ENCODE measurements at regions not wholly inside any gene's neighbourhood (a gene's known extent, or its start where the extent isn't known, plus 50 kb on each side); places are given as distances from the start of the nearest gene placed in this dataset.

DNA sequence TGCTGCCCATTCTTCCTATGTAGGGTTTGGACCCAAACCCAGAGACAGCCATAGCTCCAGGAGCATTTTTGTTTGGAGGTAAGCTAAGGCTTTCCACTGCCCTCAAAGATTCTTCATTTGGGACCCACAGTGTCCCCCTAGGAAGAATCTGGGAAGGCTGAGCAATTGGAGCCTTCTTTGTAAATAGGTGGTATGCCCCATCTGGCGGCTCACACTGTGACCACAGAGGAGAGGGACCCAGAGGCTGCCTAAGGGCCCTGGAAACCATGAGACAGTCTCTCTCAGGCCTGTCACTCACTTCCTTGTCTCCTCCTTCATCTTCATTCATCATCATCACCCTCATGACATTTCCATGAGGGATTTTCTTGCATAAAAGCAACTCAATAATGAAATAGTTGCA, 215.4 kb upstream of the OSR1 start:
- H3K79me2 ChIP-seq (ENCODE audit: insufficient read depth, low read length): no peaks in the 10 kb centered on the region
- H2AFZ ChIP-seq (ENCODE audit: low read length): no peak overlapping the region
- peaks cover 22% of the 10 kb centered on the region for H3K4me1 ChIP-seq (ENCODE audit: insufficient read depth, low read length)
- H3K4me3 ChIP-seq (ENCODE audit: insufficient read depth, low read length): no peak overlapping the region
- TF ChIP-seq, protein P1, sequence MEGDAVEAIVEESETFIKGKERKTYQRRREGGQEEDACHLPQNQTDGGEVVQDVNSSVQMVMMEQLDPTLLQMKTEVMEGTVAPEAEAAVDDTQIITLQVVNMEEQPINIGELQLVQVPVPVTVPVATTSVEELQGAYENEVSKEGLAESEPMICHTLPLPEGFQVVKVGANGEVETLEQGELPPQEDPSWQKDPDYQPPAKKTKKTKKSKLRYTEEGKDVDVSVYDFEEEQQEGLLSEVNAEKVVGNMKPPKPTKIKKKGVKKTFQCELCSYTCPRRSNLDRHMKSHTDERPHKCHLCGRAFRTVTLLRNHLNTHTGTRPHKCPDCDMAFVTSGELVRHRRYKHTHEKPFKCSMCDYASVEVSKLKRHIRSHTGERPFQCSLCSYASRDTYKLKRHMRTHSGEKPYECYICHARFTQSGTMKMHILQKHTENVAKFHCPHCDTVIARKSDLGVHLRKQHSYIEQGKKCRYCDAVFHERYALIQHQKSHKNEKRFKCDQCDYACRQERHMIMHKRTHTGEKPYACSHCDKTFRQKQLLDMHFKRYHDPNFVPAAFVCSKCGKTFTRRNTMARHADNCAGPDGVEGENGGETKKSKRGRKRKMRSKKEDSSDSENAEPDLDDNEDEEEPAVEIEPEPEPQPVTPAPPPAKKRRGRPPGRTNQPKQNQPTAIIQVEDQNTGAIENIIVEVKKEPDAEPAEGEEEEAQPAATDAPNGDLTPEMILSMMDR (IDR thresholded peaks at IDR 0.05; ENCODE audit: extremely low read depth, low read depth, low read length): no peak
- H3K9me3 ChIP-seq (ENCODE audit: low read depth, low read length): no peaks in the 10 kb centered on the region
- H3K4me2 ChIP-seq (ENCODE audit: insufficient read depth, low read length): no peak overlapping the region
- no peak for DNase-seq (ENCODE audit: insufficient read length, low spot score, missing footprints)
- no peak overlapping the region for H3K27ac ChIP-seq (ENCODE audit: low read depth, low read length)
- H3K27me3 ChIP-seq (ENCODE audit: insufficient read depth, low read length): no peaks in the 10 kb centered on the region
- H4K20me1 ChIP-seq (ENCODE audit: insufficient read depth, low read length): no peaks in the 10 kb centered on the region
- H3K36me3 ChIP-seq (ENCODE audit: insufficient read depth, low read length): no peaks in the 10 kb centered on the region

DNA sequence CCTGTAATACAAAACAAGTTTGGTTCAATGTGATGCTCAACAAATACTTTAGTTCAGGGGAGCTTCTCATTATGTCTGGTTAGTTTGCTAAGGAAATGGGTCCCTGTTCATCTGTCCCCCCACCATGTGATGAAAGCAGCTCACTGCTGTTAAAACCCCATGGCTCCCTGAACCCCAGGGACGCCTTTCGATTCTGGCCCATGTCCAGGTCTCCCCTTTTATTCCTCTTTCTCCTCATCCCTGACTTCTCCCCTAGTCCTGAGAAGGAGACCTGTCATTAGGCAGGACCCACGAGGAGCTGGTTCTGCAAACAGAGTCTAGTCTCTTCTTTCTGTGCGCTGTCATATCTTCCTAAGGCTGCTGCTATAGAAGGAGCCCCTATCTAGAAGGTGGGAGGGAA, 213.3 kb upstream of the OSR1 start:
- DNase-seq (ENCODE audit: insufficient read length, low spot score, missing footprints): no peak
- TF ChIP-seq, protein P1 (IDR thresholded peaks at IDR 0.05; ENCODE audit: extremely low read depth, low read depth, low read length): no peak
- Histone ChIP-seq H3K27ac (ENCODE audit: low read depth, low read length) (no peak overlapping the region), H2AFZ (ENCODE audit: low read length) (no peak overlapping the region), H3K36me3 (ENCODE audit: insufficient read depth, low read length) (no peaks in the 10 kb centered on the region), H3K9me3 (ENCODE audit: low read depth, low read length) (no peaks in the 10 kb centered on the region), H3K4me3 (ENCODE audit: insufficient read depth, low read length) (no peak overlapping the region), H3K27me3 (ENCODE audit: insufficient read depth, low read length) (no peaks in the 10 kb centered on the region), H3K4me1 (ENCODE audit: insufficient read depth, low read length) (peaks cover 17% of the 10 kb centered on the region), H3K4me2 (ENCODE audit: insufficient read depth, low read length) (no peak overlapping the region), H3K79me2 (ENCODE audit: insufficient read depth, low read length) (no peaks in the 10 kb centered on the region), H4K20me1 (ENCODE audit: insufficient read depth, low read length) (no peaks in the 10 kb centered on the region)

DNA sequence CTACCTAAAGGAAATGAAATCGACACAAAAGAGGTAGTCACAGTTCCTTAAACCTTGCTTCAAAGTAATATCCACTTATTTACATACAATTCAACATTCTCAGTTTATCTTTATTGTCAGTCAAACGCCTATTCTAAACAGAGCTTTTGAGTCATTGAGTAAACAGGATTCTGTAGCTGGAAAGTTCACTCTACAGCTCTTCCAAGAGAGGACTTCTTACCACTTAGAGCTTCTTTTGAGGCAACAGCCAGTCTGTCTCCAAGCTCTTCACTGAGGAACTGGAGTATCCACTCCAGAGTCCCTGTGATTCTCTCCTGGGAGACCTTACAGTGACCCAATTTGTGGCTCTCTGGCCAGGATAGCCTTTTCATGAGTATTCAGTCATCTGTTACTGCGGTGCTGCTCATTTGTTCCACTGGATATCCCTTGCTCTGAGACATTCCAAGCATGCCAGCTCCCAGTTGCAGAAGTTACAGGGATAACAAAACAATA, 210.9 kb upstream of the OSR1 start:
- no peaks in the 10 kb centered on the region for H3K9me3 ChIP-seq (ENCODE audit: low read depth, low read length)
- H2AFZ ChIP-seq (ENCODE audit: low read length): no peak overlapping the region
- H3K27me3 ChIP-seq (ENCODE audit: insufficient read depth, low read length): no peaks in the 10 kb centered on the region
- H3K4me3 ChIP-seq (ENCODE audit: insufficient read depth, low read length): no peak overlapping the region
- H4K20me1 ChIP-seq (ENCODE audit: insufficient read depth, low read length): no peaks in the 10 kb centered on the region
- TF ChIP-seq, protein P1 (IDR thresholded peaks at IDR 0.05; ENCODE audit: extremely low read depth, low read depth, low read length): no peak
- H3K4me1 ChIP-seq (ENCODE audit: insufficient read depth, low read length): peaks cover 4% of the 10 kb centered on the region
- H3K4me2 ChIP-seq (ENCODE audit: insufficient read depth, low read length): no peak overlapping the region
- H3K79me2 ChIP-seq (ENCODE audit: insufficient read depth, low read length): no peaks in the 10 kb centered on the region
- H3K36me3 ChIP-seq (ENCODE audit: insufficient read depth, low read length): no peaks in the 10 kb centered on the region
- DNase-seq (ENCODE audit: insufficient read length, low spot score, missing footprints): no peak
- H3K27ac ChIP-seq (ENCODE audit: low read depth, low read length): no peak overlapping the region

DNA sequence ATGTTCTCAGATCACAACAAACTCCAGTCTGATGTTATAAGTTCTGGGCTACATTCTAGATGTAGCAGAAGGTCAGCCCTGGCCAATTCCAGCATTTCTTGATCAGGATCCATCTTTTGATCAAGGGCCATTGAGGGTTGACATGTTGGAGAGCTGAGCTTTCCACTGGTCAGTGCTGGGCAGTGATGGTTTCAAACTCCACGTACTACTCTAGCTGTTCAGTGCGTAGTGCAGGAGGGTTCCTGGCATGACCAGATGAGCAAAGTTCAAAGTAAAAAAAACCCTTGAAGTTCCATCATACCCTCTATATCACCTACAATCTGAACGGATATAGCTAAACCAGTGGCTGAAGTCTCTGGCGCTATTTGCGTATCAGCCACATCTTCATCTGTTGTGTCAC, 210.4 kb upstream of the OSR1 start:
- Histone ChIP-seq H3K27ac (ENCODE audit: low read depth, low read length) (no peak overlapping the region), H4K20me1 (ENCODE audit: insufficient read depth, low read length) (no peaks in the 10 kb centered on the region), H2AFZ (ENCODE audit: low read length) (no peak overlapping the region), H3K4me1 (ENCODE audit: insufficient read depth, low read length) (peaks cover 4% of the 10 kb centered on the region), H3K79me2 (ENCODE audit: insufficient read depth, low read length) (no peaks in the 10 kb centered on the region), H3K36me3 (ENCODE audit: insufficient read depth, low read length) (no peaks in the 10 kb centered on the region), H3K4me3 (ENCODE audit: insufficient read depth, low read length) (no peak overlapping the region), H3K4me2 (ENCODE audit: insufficient read depth, low read length) (no peak overlapping the region), H3K9me3 (ENCODE audit: low read depth, low read length) (no peaks in the 10 kb centered on the region), H3K27me3 (ENCODE audit: insufficient read depth, low read length) (no peaks in the 10 kb centered on the region)
- TF ChIP-seq, protein P1 (IDR thresholded peaks at IDR 0.05; ENCODE audit: extremely low read depth, low read depth, low read length): no peak
- no peak for DNase-seq (ENCODE audit: insufficient read length, low spot score, missing footprints)
